ENCODE measurements at regions not wholly inside any gene's neighbourhood (a gene's known extent, or its start where the extent isn't known, plus 50 kb on each side); places are given as distances from the start of the nearest gene placed in this dataset.

GRCh38 chr5:2995667-2996066 lies 244.2 kb upstream of the IRX2 start:
- no peak overlapping the region for H3K4me3 ChIP-seq (replicated peaks in 1 of 2; ENCODE audit: low read depth in 2 of 2, low read length in 2 of 2)
- DNase-seq (ENCODE audit: low read depth in 2 of 2), result no peak
- TF ChIP-seq CTCF (IDR thresholded peaks at IDR 0.05; ENCODE audit: low read depth, low read length), result no peak

GRCh38 chr5:2995035-2995434 lies 243.6 kb upstream of the IRX2 start:
- DNase-seq (ENCODE audit: low read depth in 2 of 2), result no peak
- no peak for TF ChIP-seq CTCF (IDR thresholded peaks at IDR 0.05; ENCODE audit: low read depth, low read length)
- H3K4me3 ChIP-seq (replicated peaks in 1 of 2; ENCODE audit: low read depth in 2 of 2, low read length in 2 of 2), result no peak overlapping the region

DNA sequence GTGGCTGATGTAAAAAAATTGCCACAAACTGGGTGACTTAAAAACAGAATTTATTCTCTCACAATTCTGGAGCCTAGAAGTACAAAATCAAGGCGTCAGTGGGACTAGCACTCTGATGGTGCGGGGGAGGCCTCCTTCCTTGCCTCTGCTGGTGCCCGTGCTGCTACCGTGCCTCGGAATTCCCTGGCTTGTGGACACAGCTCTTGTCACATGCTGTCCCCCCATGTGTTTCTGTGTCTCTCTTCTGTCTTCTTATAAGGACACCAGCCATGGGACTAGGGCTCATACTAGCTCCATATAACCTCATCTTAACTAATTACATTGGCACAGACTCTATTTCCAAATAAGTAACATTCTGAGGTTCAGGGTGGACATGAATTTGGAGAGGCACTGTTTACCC lies 242.3 kb upstream of the IRX2 start:
- DNase-seq (ENCODE audit: low read depth in 2 of 2), result no peak
- no peak for TF ChIP-seq CTCF (IDR thresholded peaks at IDR 0.05; ENCODE audit: low read depth, low read length)
- H3K4me3 ChIP-seq (replicated peaks in 1 of 2; ENCODE audit: low read depth in 2 of 2, low read length in 2 of 2), result no peak overlapping the region

DNA sequence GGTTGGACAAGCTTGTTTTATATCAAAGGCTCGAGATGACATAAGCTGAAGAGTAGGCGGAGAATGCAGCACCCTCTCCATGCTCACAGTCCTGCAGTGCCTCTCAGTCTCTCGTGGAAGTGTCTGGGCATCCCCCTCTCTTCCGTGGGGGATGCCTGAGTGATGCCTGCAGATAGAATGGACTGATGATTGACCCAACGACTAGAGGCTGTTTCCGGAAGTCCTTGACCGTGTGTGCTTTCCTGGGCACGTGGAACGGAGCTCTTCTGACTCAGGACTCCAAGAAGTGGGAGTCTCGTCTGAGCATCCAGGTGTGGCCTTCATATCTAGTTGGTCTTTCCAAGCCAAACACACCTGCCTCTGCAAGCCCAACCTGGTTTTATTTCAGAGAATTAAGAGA lies 241.8 kb upstream of the IRX2 start:
- TF ChIP-seq CTCF (IDR thresholded peaks at IDR 0.05; ENCODE audit: low read depth, low read length), result no peak

DNA sequence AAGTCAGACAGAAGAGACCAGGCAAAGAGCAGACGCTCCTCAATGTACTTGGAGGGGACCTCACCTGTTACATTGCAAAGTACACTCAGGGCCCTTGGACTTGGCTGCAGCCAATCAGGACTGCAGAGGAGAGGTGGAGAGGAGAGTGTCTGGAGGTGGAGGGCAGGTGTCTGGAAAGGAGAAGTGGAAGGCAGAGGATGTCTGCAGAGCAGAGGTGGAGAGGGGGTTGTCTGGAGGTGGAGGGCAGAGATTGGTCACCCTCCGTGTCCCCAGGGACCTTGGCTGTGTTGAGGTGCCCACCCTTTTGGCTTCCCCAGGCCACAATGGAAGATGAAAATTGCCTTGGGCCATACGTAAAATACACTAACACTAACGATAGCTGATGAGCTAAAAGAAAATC lies 241.3 kb upstream of the IRX2 start:
- TF ChIP-seq CTCF (IDR thresholded peaks at IDR 0.05; ENCODE audit: low read depth, low read length), result no peak
- no peak overlapping the region for H3K4me3 ChIP-seq (replicated peaks in 1 of 2; ENCODE audit: low read depth in 2 of 2, low read length in 2 of 2)
- no peak for DNase-seq (ENCODE audit: low read depth in 2 of 2)

More for the DNA sequence above, 241.8 kb upstream of the IRX2 start:
- no peak overlapping the region for H3K4me3 ChIP-seq (replicated peaks in 1 of 2; ENCODE audit: low read depth in 2 of 2, low read length in 2 of 2)
- no peak for DNase-seq (ENCODE audit: low read depth in 2 of 2)

GRCh38 chr5:2991884-2992283 lies 240.4 kb upstream of the IRX2 start:
- no peak for DNase-seq (ENCODE audit: low read depth in 2 of 2)
- TF ChIP-seq CTCF (IDR thresholded peaks at IDR 0.05; ENCODE audit: low read depth, low read length), result no peak
- H3K4me3 ChIP-seq (replicated peaks in 1 of 2; ENCODE audit: low read depth in 2 of 2, low read length in 2 of 2), result no peak overlapping the region

DNA sequence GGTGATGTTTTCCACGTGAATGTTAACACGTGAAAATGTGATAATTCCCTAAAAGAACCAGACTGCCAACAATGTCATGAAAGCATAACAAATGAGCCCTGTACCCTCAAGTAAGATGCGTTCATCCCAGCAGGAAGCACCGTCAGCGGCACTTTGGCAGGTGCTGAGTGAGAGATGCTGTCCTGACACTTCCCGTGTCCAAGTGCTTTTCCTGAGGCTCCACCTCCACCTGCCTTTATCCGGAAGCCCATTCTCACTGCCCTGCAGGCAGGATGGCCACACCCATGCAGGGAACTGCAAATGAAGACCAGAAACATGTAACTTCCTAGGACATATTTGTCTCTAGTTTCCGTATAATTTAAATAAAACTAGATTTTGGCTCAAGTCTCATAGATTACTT lies 238.0 kb upstream of the IRX2 start:
- H3K4me3 ChIP-seq (replicated peaks in 1 of 2; ENCODE audit: low read depth in 2 of 2, low read length in 2 of 2), result no peak overlapping the region
- no peak for TF ChIP-seq CTCF (IDR thresholded peaks at IDR 0.05; ENCODE audit: low read depth, low read length)
- DNase-seq (ENCODE audit: low read depth in 2 of 2), result no peak

All from cardiac fibroblast (primary cell).